Activated naive CD8-positive, alpha-beta T cell treated with anti-CD3 and anti-CD28 coated beads for 36 hours (primary cell): ENCODE measurements at regions not wholly inside any gene's neighbourhood (a gene's known extent, or its start where the extent isn't known, plus 50 kb on each side); places are given as distances from the start of the nearest gene placed in this dataset.
"Not testable (repeated sequence)": the region's sequence is repeated elsewhere in the genome, so short reads cannot be mapped to it uniquely, and the experiment has no call there.

ENCODE experiments used
- DNase-seq: peaks from one replicate; pipeline ENCODE4 v3.0.0; 2021
- H3K27ac Mint-ChIP-seq: one replicate; pipeline ENCODE4 v1.8.0; 2022; ENCODE audit warnings: mild to moderate bottlenecking, moderate library complexity, mixed read lengths
- H3K27me3 Mint-ChIP-seq: one replicate; pipeline ENCODE4 v1.8.0; 2022; ENCODE audit warnings: mild to moderate bottlenecking, mixed read lengths
- H3K36me3 Mint-ChIP-seq: one replicate; pipeline ENCODE4 v1.8.0; 2021; ENCODE audit warnings: mild to moderate bottlenecking, mixed read lengths
- H3K4me1 Mint-ChIP-seq: one replicate; pipeline ENCODE4 v1.8.0; 2021; ENCODE audit warnings: mixed read lengths
- H3K4me3 Mint-ChIP-seq: one replicate; pipeline ENCODE4 v1.8.0; 2022; ENCODE audit warnings: mild to moderate bottlenecking, moderate library complexity, mixed read lengths
- H3K9me3 Mint-ChIP-seq: one replicate; pipeline ENCODE4 v1.8.0; 2022; ENCODE audit warnings: mixed read lengths

GRCh38 chr4:64105903-64106302 lies 303.3 kb downstream of the TECRL start:
- H3K4me3 Mint-ChIP-seq = no peak overlapping the region
- no peaks in the 10 kb centered on the region for H3K36me3 Mint-ChIP-seq
- no peaks in the 10 kb centered on the region for H3K9me3 Mint-ChIP-seq
- no peak overlapping the region for H3K27ac Mint-ChIP-seq
- H3K27me3 Mint-ChIP-seq = no peaks in the 10 kb centered on the region
- no peak for DNase-seq
- no peaks in the 10 kb centered on the region for H3K4me1 Mint-ChIP-seq

- no peaks in the 10 kb centered on the region for H3K36me3 Mint-ChIP-seq
- no peaks in the 10 kb centered on the region for H3K4me1 Mint-ChIP-seq
- no peak for DNase-seq
- no peak overlapping the region for H3K27ac Mint-ChIP-seq
- H3K9me3 Mint-ChIP-seq = peaks cover 2% of the 10 kb centered on the region
- H3K4me3 Mint-ChIP-seq = no peak overlapping the region
- H3K27me3 Mint-ChIP-seq = no peaks in the 10 kb centered on the region
Measured at GRCh38 chr4:64095398-64095797, 313.9 kb downstream of the TECRL start.

GRCh38 chr4:64079316-64079715 lies 329.9 kb downstream of the TECRL start:
- no peak overlapping the region for H3K4me3 Mint-ChIP-seq
- no peaks in the 10 kb centered on the region for H3K4me1 Mint-ChIP-seq
- no peaks in the 10 kb centered on the region for H3K36me3 Mint-ChIP-seq
- H3K9me3 Mint-ChIP-seq = peaks cover 8% of the 10 kb centered on the region
- H3K27me3 Mint-ChIP-seq = no peaks in the 10 kb centered on the region
- DNase-seq = no peak
- no peak overlapping the region for H3K27ac Mint-ChIP-seq

GRCh38 chr4:64068096-64068495 lies 341.2 kb downstream of the TECRL start:
- H3K4me1 Mint-ChIP-seq = no peaks in the 10 kb centered on the region
- H3K27ac Mint-ChIP-seq = no peak overlapping the region
- no peak for DNase-seq
- H3K9me3 Mint-ChIP-seq = peaks cover 3% of the 10 kb centered on the region
- no peaks in the 10 kb centered on the region for H3K36me3 Mint-ChIP-seq
- no peaks in the 10 kb centered on the region for H3K27me3 Mint-ChIP-seq
- H3K4me3 Mint-ChIP-seq = no peak overlapping the region

- Mint-ChIP-seq H3K36me3 (no peaks in the 10 kb centered on the region), H3K27me3 (no peaks in the 10 kb centered on the region), H3K4me3 (no peak overlapping the region), H3K27ac (no peak overlapping the region), H3K9me3 (peaks cover 2% of the 10 kb centered on the region), H3K4me1 (no peaks in the 10 kb centered on the region)
- no peak for DNase-seq
Measured at GRCh38 chr4:64062991-64063390, 346.3 kb downstream of the TECRL start.

GRCh38 chr4:64037033-64037432 lies 372.2 kb downstream of the TECRL start:
- not testable (repeated sequence) for H3K27me3 Mint-ChIP-seq, H3K4me1 Mint-ChIP-seq, H3K27ac Mint-ChIP-seq, H3K36me3 Mint-ChIP-seq, DNase-seq, H3K9me3 Mint-ChIP-seq, H3K4me3 Mint-ChIP-seq

GRCh38 chr4:64022560-64022959 lies 386.7 kb downstream of the TECRL start:
- Mint-ChIP-seq H3K27me3 (no peaks in the 10 kb centered on the region), H3K4me1 (no peaks in the 10 kb centered on the region), H3K4me3 (no peak overlapping the region), H3K27ac (no peak overlapping the region), H3K36me3 (no peaks in the 10 kb centered on the region), H3K9me3 (peaks cover 17% of the 10 kb centered on the region)
- DNase-seq = no peak

- H3K4me1 Mint-ChIP-seq = no peaks in the 10 kb centered on the region
- H3K9me3 Mint-ChIP-seq = no peaks in the 10 kb centered on the region
- no peaks in the 10 kb centered on the region for H3K36me3 Mint-ChIP-seq
- no peak for DNase-seq
- H3K27ac Mint-ChIP-seq = no peak overlapping the region
- H3K4me3 Mint-ChIP-seq = no peak overlapping the region
- no peaks in the 10 kb centered on the region for H3K27me3 Mint-ChIP-seq
Measured at GRCh38 chr4:64016893-64017292, 392.4 kb downstream of the TECRL start.

GRCh38 chr4:64014647-64015046 lies 394.6 kb downstream of the TECRL start:
- H3K36me3 Mint-ChIP-seq = no peaks in the 10 kb centered on the region
- H3K27me3 Mint-ChIP-seq = no peaks in the 10 kb centered on the region
- H3K4me1 Mint-ChIP-seq = no peaks in the 10 kb centered on the region
- no peak overlapping the region for H3K27ac Mint-ChIP-seq
- no peak overlapping the region for H3K4me3 Mint-ChIP-seq
- no peaks in the 10 kb centered on the region for H3K9me3 Mint-ChIP-seq
- DNase-seq = no peak

- Mint-ChIP-seq H3K4me1 (no peaks in the 10 kb centered on the region), H3K4me3 (no peak overlapping the region), H3K36me3 (no peaks in the 10 kb centered on the region), H3K9me3 (peaks cover 7% of the 10 kb centered on the region), H3K27me3 (no peaks in the 10 kb centered on the region), H3K27ac (no peak overlapping the region)
- DNase-seq = no peak
Measured at GRCh38 chr4:64001229-64001898, 407.9 kb downstream of the TECRL start.

- H3K36me3 Mint-ChIP-seq = no peaks in the 10 kb centered on the region
- no peak overlapping the region for H3K4me3 Mint-ChIP-seq
- no peaks in the 10 kb centered on the region for H3K4me1 Mint-ChIP-seq
Measured at GRCh38 chr4:64000241-64000640, 409.0 kb downstream of the TECRL start.

GRCh38 chr4:63986253-63986652 lies 423.0 kb downstream of the TECRL start:
- Mint-ChIP-seq H3K9me3 (peaks cover 15% of the 10 kb centered on the region), H3K27me3 (no peaks in the 10 kb centered on the region), H3K36me3 (no peaks in the 10 kb centered on the region), H3K4me3 (no peak overlapping the region), H3K27ac (no peak overlapping the region), H3K4me1 (no peaks in the 10 kb centered on the region)
- no peak for DNase-seq

More at GRCh38 chr4:64000241-64000640, 409.0 kb downstream of the TECRL start:
- no peak for DNase-seq
- H3K27me3 Mint-ChIP-seq = no peaks in the 10 kb centered on the region
- H3K9me3 Mint-ChIP-seq = peaks cover 7% of the 10 kb centered on the region
- no peak overlapping the region for H3K27ac Mint-ChIP-seq

- no peaks in the 10 kb centered on the region for H3K27me3 Mint-ChIP-seq
- H3K36me3 Mint-ChIP-seq = no peaks in the 10 kb centered on the region
- no peak overlapping the region for H3K4me3 Mint-ChIP-seq
- H3K9me3 Mint-ChIP-seq = peaks cover 15% of the 10 kb centered on the region
- H3K27ac Mint-ChIP-seq = no peak overlapping the region
- no peaks in the 10 kb centered on the region for H3K4me1 Mint-ChIP-seq
- DNase-seq = no peak
Measured at GRCh38 chr4:63983224-63983623, 426.0 kb downstream of the TECRL start.

- no peak overlapping the region for H3K27ac Mint-ChIP-seq
- peaks cover 7% of the 10 kb centered on the region for H3K9me3 Mint-ChIP-seq
- no peaks in the 10 kb centered on the region for H3K36me3 Mint-ChIP-seq
- H3K4me1 Mint-ChIP-seq = no peaks in the 10 kb centered on the region
- no peak for DNase-seq
- H3K27me3 Mint-ChIP-seq = no peaks in the 10 kb centered on the region
- H3K4me3 Mint-ChIP-seq = no peak overlapping the region
Measured at GRCh38 chr4:63965875-63966274, 443.4 kb downstream of the TECRL start.

GRCh38 chr4:63942706-63943286 lies 466.5 kb downstream of the TECRL start:
- H3K4me3 Mint-ChIP-seq, H3K36me3 Mint-ChIP-seq, H3K27ac Mint-ChIP-seq, H3K27me3 Mint-ChIP-seq, H3K4me1 Mint-ChIP-seq, H3K9me3 Mint-ChIP-seq, DNase-seq: not testable (repeated sequence)

- peaks cover 2% of the 10 kb centered on the region for H3K9me3 Mint-ChIP-seq
- H3K27ac Mint-ChIP-seq = no peak overlapping the region
- no peak for DNase-seq
- no peak overlapping the region for H3K4me3 Mint-ChIP-seq
- no peaks in the 10 kb centered on the region for H3K27me3 Mint-ChIP-seq
- no peaks in the 10 kb centered on the region for H3K36me3 Mint-ChIP-seq
- H3K4me1 Mint-ChIP-seq = no peaks in the 10 kb centered on the region
Measured at GRCh38 chr4:63937961-63938360, 471.3 kb downstream of the TECRL start.
